ENCODE measurements at regions not wholly inside any gene's neighbourhood (a gene's known extent, or its start where the extent isn't known, plus 50 kb on each side); places are given as distances from the start of the nearest gene placed in this dataset.

- Histone ChIP-seq H3K79me2 (ENCODE audit: control insufficient read depth in 1 of 2, insufficient read depth in 2 of 2, low read length in 2 of 2) (no peaks in the 10 kb centered on the region), H2BK20ac (ENCODE audit: low read length) (no peak overlapping the region), H3K4ac (replicated peaks; ENCODE audit: insufficient read length, low read depth, low read length) (no peak overlapping the region), H2AK5ac (ENCODE audit: low read depth, low read length) (no peak overlapping the region), H3K14ac (ENCODE audit: insufficient read length) (no peak overlapping the region), H3K27ac (ENCODE audit: low read depth, low read length) (no peak overlapping the region), H3K23me2 (ENCODE audit: low read depth, low read length) (no peaks in the 10 kb centered on the region), H4K20me1 (replicated peaks in 1 of 2; ENCODE audit: control insufficient read depth in 1 of 2, insufficient read depth in 2 of 2, low read length in 2 of 2) (no peaks in the 10 kb centered on the region), H3K36me3 (ENCODE audit: control insufficient read depth in 2 of 4, insufficient read depth in 4 of 4, low read length in 3 of 4) (no peaks in the 10 kb centered on the region), H3K4me1 (replicated peaks in 1 of 4; ENCODE audit: control insufficient read depth in 3 of 4, insufficient read depth in 4 of 4, low read length in 3 of 4) (peaks cover 4 to 21% (median 16%) of the 10 kb centered on the region in 4 experiments; a peak in 4 of 7 replicates), H2AFZ (ENCODE audit: low read length) (no peak overlapping the region), H2BK120ac (replicated peaks; ENCODE audit: low read depth, low read length) (no peak overlapping the region), H4K8ac (ENCODE audit: extremely low read depth, insufficient read depth, low read length) (no peak overlapping the region), H2BK5ac (ENCODE audit: low read depth, low read length) (no peak overlapping the region), H2BK15ac (ENCODE audit: low read length) (no peak overlapping the region), H4K91ac (replicated peaks; ENCODE audit: insufficient read length, low read length) (no peak overlapping the region), H3K56ac (replicated peaks; ENCODE audit: insufficient read length, low read depth, low read length) (no peak overlapping the region), H3K18ac (ENCODE audit: extremely low read depth, low read length) (no peak overlapping the region), H4K5ac (ENCODE audit: insufficient read length, low read depth, low read length) (no peak overlapping the region), H2BK12ac (ENCODE audit: low read depth, low read length) (no peak overlapping the region), H3K79me1 (ENCODE audit: low read depth, low read length) (no peaks in the 10 kb centered on the region), H3K23ac (ENCODE audit: insufficient read length) (no peak overlapping the region), H3K4me2 (ENCODE audit: insufficient read depth in 1 of 2, low read depth in 2 of 2, low read length in 2 of 2) (no peak overlapping the region), H3K4me3 (ENCODE audit: extremely low read depth in 1 of 4, insufficient read depth in 2 of 4, low read depth in 3 of 4, low read length in 4 of 4) (no peak overlapping the region), H3K9ac (replicated peaks in 1 of 4; ENCODE audit: extremely low read depth in 1 of 4, low read depth in 3 of 4, low read length in 3 of 4) (no peak overlapping the region), H3K27me3 (replicated peaks in 1 of 4; ENCODE audit: control insufficient read depth in 3 of 4, extremely low read depth in 1 of 4, insufficient read depth in 3 of 4, low read length in 3 of 4) (no peaks in the 10 kb centered on the region; a peak in 1 of 7 replicates), H3K9me3 (ENCODE audit: insufficient read depth in 2 of 2, low read depth in 1 of 2, low read length in 1 of 2) (no peaks in the 10 kb centered on the region)
- DNase-seq (ENCODE audit: low read depth in 1 of 2, low spot score in 2 of 2) (no peak), FAIRE-seq (no peak)
- WGBS, 2 experiments (ENCODE audit: extremely low coverage in 1 of 2, insufficient coverage in 1 of 2, insufficient read length in 1 of 2, insufficient replicate concordance in 2 of 2, low coverage in 1 of 2, low lambda C conversion rate in 2 of 2, missing lambda C conversion rate in 1 of 2): 93% methylated on average over 1 of the region's 1 CpG; no CpG with 5 or more reads in 1 of the 2 experiments
- ChIA-PET CTCF (ENCODE audit: partially characterized antibody) (no interaction called here), POLR2A (ENCODE audit: partially characterized antibody) (no interaction called here)
- TF ChIP-seq JUN (IDR thresholded peaks at IDR 0.05; ENCODE audit: low read depth, low read length) (no peak), BCL11A (IDR thresholded peaks at IDR 0.05; ENCODE audit: low read depth in 2 of 2, low read length in 2 of 2) (no peak), CREB1 (IDR thresholded peaks at IDR 0.05) (no peak)
These were observed 397.5 kb upstream of the CDH11 start for GRCh38 chr16:65519402-65519801.

Data from H1 (cell line).